ENCODE measurements at regions not wholly inside any gene's neighbourhood (a gene's known extent, or its start where the extent isn't known, plus 50 kb on each side); places are given as distances from the start of the nearest gene placed in this dataset.

GRCh38 chr4:63049726-63050125 lies 1359.5 kb downstream of the TECRL start:
- TF ChIP-seq RAD21 (CRISPR knock-in tag; IDR thresholded peaks at IDR 0.05): no peak
- no peak for TF ChIP-seq EP300 (IDR thresholded peaks at IDR 0.05; ENCODE audit: low read depth in 2 of 2, low read length in 2 of 2)
- no peak for TF ChIP-seq EP300 (CRISPR knock-in tag; IDR thresholded peaks at IDR 0.05; ENCODE audit: borderline replicate concordance)
- TF ChIP-seq CTCF (CRISPR knock-in tag; IDR thresholded peaks at IDR 0.05): no peak
- TF ChIP-seq ATF3 (CRISPR knock-in tag; IDR thresholded peaks at IDR 0.05): no peak
- TF ChIP-seq CREBL2 (CRISPR knock-in tag; IDR thresholded peaks at IDR 0.05; ENCODE audit: borderline replicate concordance): no peak
- TF ChIP-seq CAMTA2 (CRISPR knock-in tag; IDR thresholded peaks at IDR 0.05; ENCODE audit: borderline replicate concordance): no peak
- no peak for TF ChIP-seq NFE2L1 (CRISPR knock-in tag; IDR thresholded peaks at IDR 0.05; ENCODE audit: borderline replicate concordance)
- TF ChIP-seq ZBTB33 (CRISPR knock-in tag; IDR thresholded peaks at IDR 0.05): no peak
- TF ChIP-seq FOXO4 (CRISPR knock-in tag; conservative IDR thresholded peaks at IDR 0.05): no peak
- TF ChIP-seq MXI1 (IDR thresholded peaks at IDR 0.05; ENCODE audit: borderline replicate concordance, low read depth, low read length): no peak
- TF ChIP-seq ZBTB7A (CRISPR knock-in tag; IDR thresholded peaks at IDR 0.05): no peak
- no peak for TF ChIP-seq CREB1 (IDR thresholded peaks at IDR 0.05)
- no peak for TF ChIP-seq CREB1 (CRISPR knock-in tag; IDR thresholded peaks at IDR 0.05)

All from HepG2 (cell line).